ENCODE measurements at regions not wholly inside any gene's neighbourhood (a gene's known extent, or its start where the extent isn't known, plus 50 kb on each side); places are given as distances from the start of the nearest gene placed in this dataset.

DNA sequence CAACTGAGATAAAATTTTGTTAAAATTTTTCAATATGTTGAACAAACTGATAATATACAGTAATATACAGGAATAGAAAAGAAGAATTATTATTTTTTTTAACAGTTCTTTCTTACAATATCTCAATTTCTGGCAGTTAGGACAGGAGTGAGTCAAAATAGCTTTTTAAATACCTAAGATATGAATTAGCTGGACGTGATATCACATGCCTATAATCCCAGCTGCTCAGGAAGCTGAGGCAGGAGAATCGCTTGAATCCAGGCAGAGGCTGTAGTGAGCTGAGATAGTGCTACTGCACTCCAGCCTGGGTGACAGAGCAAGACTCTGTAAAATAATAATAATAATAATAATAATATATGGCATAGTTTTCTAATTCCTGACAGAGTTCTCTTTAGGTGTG is 1039.3 kb downstream of the STPG2 start:
- no peak overlapping the region for H3K4me3 ChIP-seq
- no peaks in the 10 kb centered on the region for H3K9me3 ChIP-seq
- H3K27me3 ChIP-seq, result no peaks in the 10 kb centered on the region
- H3K27ac ChIP-seq, result no peak overlapping the region
- no peak for DNase-seq (ENCODE audit: low spot score in 2 of 2)
- WGBS, result 55% methylated on average over 2 of the region's 2 CpGs
- H3K36me3 ChIP-seq, result no peaks in the 10 kb centered on the region
- no peaks in the 10 kb centered on the region for H3K4me1 ChIP-seq
- TF ChIP-seq POLR2AphosphoS5 (IDR thresholded peaks at IDR 0.05), result no peak
- TF ChIP-seq, protein P1, sequence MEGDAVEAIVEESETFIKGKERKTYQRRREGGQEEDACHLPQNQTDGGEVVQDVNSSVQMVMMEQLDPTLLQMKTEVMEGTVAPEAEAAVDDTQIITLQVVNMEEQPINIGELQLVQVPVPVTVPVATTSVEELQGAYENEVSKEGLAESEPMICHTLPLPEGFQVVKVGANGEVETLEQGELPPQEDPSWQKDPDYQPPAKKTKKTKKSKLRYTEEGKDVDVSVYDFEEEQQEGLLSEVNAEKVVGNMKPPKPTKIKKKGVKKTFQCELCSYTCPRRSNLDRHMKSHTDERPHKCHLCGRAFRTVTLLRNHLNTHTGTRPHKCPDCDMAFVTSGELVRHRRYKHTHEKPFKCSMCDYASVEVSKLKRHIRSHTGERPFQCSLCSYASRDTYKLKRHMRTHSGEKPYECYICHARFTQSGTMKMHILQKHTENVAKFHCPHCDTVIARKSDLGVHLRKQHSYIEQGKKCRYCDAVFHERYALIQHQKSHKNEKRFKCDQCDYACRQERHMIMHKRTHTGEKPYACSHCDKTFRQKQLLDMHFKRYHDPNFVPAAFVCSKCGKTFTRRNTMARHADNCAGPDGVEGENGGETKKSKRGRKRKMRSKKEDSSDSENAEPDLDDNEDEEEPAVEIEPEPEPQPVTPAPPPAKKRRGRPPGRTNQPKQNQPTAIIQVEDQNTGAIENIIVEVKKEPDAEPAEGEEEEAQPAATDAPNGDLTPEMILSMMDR (IDR thresholded peaks at IDR 0.05), result no peak
- TF ChIP-seq POLR2A (IDR thresholded peaks at IDR 0.05), result no peak
- no peak for TF ChIP-seq EP300 (IDR thresholded peaks at IDR 0.05)

DNA sequence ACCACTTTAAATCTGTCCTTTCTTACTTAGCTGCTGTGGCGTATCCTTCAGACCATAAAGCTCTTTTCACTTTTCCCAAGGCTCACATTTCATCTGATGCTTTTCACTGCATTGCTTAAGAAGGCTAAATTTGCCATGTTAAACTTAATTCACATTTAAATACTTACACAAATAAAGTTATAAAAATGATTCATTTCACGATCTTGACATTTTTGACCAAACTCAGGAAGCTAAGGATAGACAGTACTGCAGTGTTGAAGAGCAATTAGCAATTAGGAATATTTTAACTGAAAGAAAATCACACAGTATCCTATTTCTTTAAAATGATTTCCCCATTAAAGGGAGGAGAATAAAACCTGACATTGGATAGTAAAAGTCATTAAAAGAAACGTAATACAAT is 1038.6 kb downstream of the STPG2 start:
- TF ChIP-seq POLR2AphosphoS5 (IDR thresholded peaks at IDR 0.05) (no peak), POLR2A (IDR thresholded peaks at IDR 0.05) (no peak), EP300 (IDR thresholded peaks at IDR 0.05) (no peak)
- TF ChIP-seq, protein P1 (IDR thresholded peaks at IDR 0.05), result no peak
- Histone ChIP-seq H3K4me1 (no peaks in the 10 kb centered on the region), H3K36me3 (no peaks in the 10 kb centered on the region), H3K27me3 (no peaks in the 10 kb centered on the region), H3K27ac (no peak overlapping the region), H3K9me3 (no peaks in the 10 kb centered on the region), H3K4me3 (no peak overlapping the region)
- DNase-seq (ENCODE audit: low spot score in 2 of 2), result no peak
- 80% methylated on average over 3 of the region's 3 CpGs for WGBS

DNA sequence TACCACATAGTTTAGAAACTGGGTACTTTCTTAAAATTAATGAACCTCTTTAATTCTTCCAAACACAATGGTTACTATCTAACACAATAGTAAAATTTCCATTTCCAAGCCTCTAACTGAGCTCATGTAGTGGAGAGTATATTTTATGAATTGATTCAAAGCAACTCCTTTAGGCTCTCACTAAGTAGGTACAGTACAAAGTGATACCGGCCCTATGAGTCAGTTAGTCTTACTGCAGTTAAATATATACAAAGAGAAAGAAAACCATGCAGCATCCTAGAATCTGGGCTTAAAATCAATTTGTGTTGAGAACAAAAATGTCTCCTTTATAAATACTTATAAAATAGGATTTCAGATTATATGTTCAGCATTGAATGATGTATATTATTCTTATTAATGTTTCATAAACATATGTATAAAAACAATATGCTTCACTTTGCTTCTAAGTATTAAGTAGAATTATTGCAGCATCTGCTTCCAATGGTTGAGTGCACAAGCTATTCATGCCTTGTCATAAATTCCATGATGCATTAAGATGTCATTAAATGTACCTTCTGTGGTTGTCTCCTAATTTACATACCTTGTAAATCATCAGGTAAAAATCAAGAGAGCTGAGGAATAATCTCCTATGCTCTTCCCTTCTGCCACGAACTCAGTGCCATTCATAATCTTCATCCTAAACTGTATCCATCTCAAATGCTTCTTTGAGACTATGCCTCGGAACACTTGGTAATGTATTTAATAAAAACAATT is 1037.8 kb downstream of the STPG2 start:
- 73% methylated on average over 3 of the region's 3 CpGs for WGBS
- Histone ChIP-seq H3K27me3 (no peaks in the 10 kb centered on the region), H3K27ac (no peak overlapping the region), H3K9me3 (peaks cover 3% of the 10 kb centered on the region), H3K4me1 (no peaks in the 10 kb centered on the region), H3K36me3 (no peaks in the 10 kb centered on the region), H3K4me3 (no peak overlapping the region)
- TF ChIP-seq EP300 (IDR thresholded peaks at IDR 0.05) (no peak), POLR2AphosphoS5 (IDR thresholded peaks at IDR 0.05) (no peak), POLR2A (IDR thresholded peaks at IDR 0.05) (no peak)
- TF ChIP-seq, protein P1 (IDR thresholded peaks at IDR 0.05), result no peak
- DNase-seq (ENCODE audit: low spot score in 2 of 2), result no peak

DNA sequence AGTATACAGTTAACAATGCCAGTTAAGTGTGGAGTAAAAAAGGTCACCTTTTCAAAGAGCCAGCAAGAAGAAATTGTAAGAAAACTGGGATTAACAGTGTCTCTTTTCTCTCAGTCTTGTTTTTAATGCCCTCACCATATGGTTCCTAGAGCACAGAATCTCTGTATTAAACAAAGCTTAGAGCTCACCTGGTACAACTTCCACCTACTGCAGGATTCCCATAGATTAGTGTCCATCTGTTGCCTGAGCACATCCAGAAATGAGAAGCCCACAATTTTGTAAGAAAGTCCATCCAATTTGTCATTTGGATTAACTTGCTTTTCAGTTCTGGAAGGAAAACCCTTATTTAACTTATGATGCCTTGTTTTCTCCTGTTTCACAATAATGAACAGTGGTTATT is 1037.1 kb downstream of the STPG2 start:
- TF ChIP-seq, protein P1 (IDR thresholded peaks at IDR 0.05), result no peak
- TF ChIP-seq POLR2A (IDR thresholded peaks at IDR 0.05) (no peak), EP300 (IDR thresholded peaks at IDR 0.05) (no peak), POLR2AphosphoS5 (IDR thresholded peaks at IDR 0.05) (no peak)
- Histone ChIP-seq H3K27ac (no peak overlapping the region), H3K27me3 (no peaks in the 10 kb centered on the region)

DNA sequence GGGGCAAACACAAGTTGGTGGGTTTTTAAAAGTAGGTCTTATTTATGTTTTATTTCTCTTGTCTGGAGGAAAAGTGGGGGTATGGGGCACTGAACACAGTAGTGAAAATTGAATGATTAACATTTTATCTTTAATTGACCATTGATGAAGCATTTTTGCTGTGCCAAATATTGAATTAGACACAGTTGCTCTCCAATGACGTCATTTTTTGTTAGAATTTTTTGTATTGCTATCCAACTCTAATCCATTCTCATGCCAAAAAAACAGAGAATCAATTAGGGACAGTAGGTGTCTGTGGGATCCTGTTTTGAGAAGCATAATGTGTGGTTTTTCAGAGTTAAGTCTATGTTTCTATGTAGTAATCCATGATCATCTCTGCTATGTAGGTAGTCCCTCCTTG is 1032.8 kb downstream of the STPG2 start:
- DNase-seq (ENCODE audit: low spot score in 2 of 2), result no peak
- Histone ChIP-seq H3K4me1 (no peaks in the 10 kb centered on the region), H3K36me3 (no peaks in the 10 kb centered on the region), H3K27me3 (no peaks in the 10 kb centered on the region), H3K4me3 (no peak overlapping the region), H3K9me3 (peaks cover 3% of the 10 kb centered on the region), H3K27ac (no peak overlapping the region)
- 52% methylated on average over 1 of the region's 1 CpG for WGBS
- TF ChIP-seq POLR2A (IDR thresholded peaks at IDR 0.05), result no peak
- TF ChIP-seq POLR2AphosphoS5 (IDR thresholded peaks at IDR 0.05), result no peak
- no peak for TF ChIP-seq EP300 (IDR thresholded peaks at IDR 0.05)

More for the DNA sequence above, 1037.1 kb downstream of the STPG2 start:
- Histone ChIP-seq H3K4me3 (no peak overlapping the region), H3K36me3 (no peaks in the 10 kb centered on the region), H3K9me3 (peaks cover 3% of the 10 kb centered on the region), H3K4me1 (no peaks in the 10 kb centered on the region)
- DNase-seq (ENCODE audit: low spot score in 2 of 2), result no peak

Measured in suprapubic skin (tissue), 4 donors.